ENCODE measurements at regions not wholly inside any gene's neighbourhood (a gene's known extent, or its start where the extent isn't known, plus 50 kb on each side); places are given as distances from the start of the nearest gene placed in this dataset.

- TF ChIP-seq CREB1 (IDR thresholded peaks at IDR 0.05), result no peak
Observed at GRCh38 chr18:55875371-55875901, 287.4 kb upstream of the TCF4 start (continued).

All from H1 (cell line).